B cell (primary cell): ENCODE measurements at regions not wholly inside any gene's neighbourhood (a gene's known extent, or its start where the extent isn't known, plus 50 kb on each side); places are given as distances from the start of the nearest gene placed in this dataset.

Source experiments
- ATAC-seq: fragments of 200-7000 bp; cut with Tn5 transposase; one replicate; pipeline ENCODE4 v1.10.0; 2021; ENCODE audit warnings: low read depth, mild to moderate bottlenecking, moderate number of reproducible peaks, moderate library complexity
- CTCF ChIA-PET: fragments of 350-600 bp; sonication (Branson Sonifier 250); formaldehyde crosslinking; loops from one replicate; lab custom pipeline; 2021; ENCODE audit warnings: antibody characterized with exemption, inconsistent platforms; lab: Charles Lee
- POLR2A ChIA-PET: fragments of 350-600 bp; sonication (Branson Sonifier 250); formaldehyde crosslinking; loops from one replicate; lab custom pipeline; 2021; ENCODE audit warnings: antibody characterized with exemption; lab: Charles Lee
- DNase-seq: peaks from one replicate; pipeline ENCODE4 v3.0.0; 2013
- H2AFZ ChIP-seq: 2 replicates; pipeline ENCODE4 v1.6.1; 2012; ENCODE audit warnings: mild to moderate bottlenecking, low read depth, low read length; ENCODE audit not compliant: insufficient read depth, poor library complexity, severe bottlenecking
- H3K27ac ChIP-seq, 2 donors: 1 replicate in 1 of 2; 2 replicates in 1 of 2; pipeline ENCODE4 v1.5.1; 2012 to 2013; ENCODE audit warnings: low read length in 2 of 2, mild to moderate bottlenecking in 2 of 2, moderate library complexity in 1 of 2
- H3K27me3 ChIP-seq, 4 experiments: fragments of 200-600 bp in 1 of 4; sonication (generic) in 1 of 4; replicated peaks in 1 of 4; 1 replicate in 2 of 4; 2 replicates in 2 of 4; pipeline versions ENCODE4 v1.6.1 to v1.7.0; 2013 to 2016; ENCODE audit warnings: low read length in 3 of 4, mild to moderate bottlenecking in 2 of 4, mixed read lengths in 1 of 4, moderate library complexity in 1 of 4; ENCODE audit not compliant: insufficient read depth in 4 of 4, control insufficient read depth in 3 of 4; ENCODE audit errors: control extremely low read depth in 1 of 4
- H3K36me3 ChIP-seq, 2 experiments: replicated peaks in 1 of 2; 1 replicate in 1 of 2; 2 replicates in 1 of 2; pipeline versions ENCODE4 v1.6.1 to v1.7.1; 2013; ENCODE audit warnings: low read length in 1 of 2; ENCODE audit not compliant: insufficient read depth in 2 of 2, control insufficient read depth in 1 of 2; ENCODE audit errors: control extremely low read depth in 1 of 2, extremely low read depth in 1 of 2
- H3K4me1 ChIP-seq, 2 donors: fragments of 200-600 bp in 1 of 2; sonication (generic) in 1 of 2; 1 replicate in 1 of 2; 2 replicates in 1 of 2; pipeline versions ENCODE4 v1.5.1 to v1.6.1; 2013 to 2017; ENCODE audit warnings: low read length in 2 of 2; ENCODE audit not compliant: control insufficient read depth in 2 of 2, insufficient read depth in 2 of 2
- H3K4me2 ChIP-seq: replicated peaks from 2 replicates; pipeline ENCODE3; 2012; ENCODE audit warnings: mild to moderate bottlenecking, low read depth, low read length; ENCODE audit not compliant: poor library complexity, severe bottlenecking
- H3K4me3 ChIP-seq, 5 experiments: fragments of 200-600 bp in 1 of 5; sonication (generic) in 1 of 5; 1 replicate in 3 of 5; 2 replicates in 2 of 5; pipeline versions ENCODE4 v1.5.1 to v1.7.0; 2011 to 2016; ENCODE audit warnings: low read length in 4 of 5, mild to moderate bottlenecking in 4 of 5, low read depth in 2 of 5, control low read depth in 1 of 5, moderate library complexity in 1 of 5; ENCODE audit not compliant: insufficient read depth in 1 of 5; ENCODE audit errors: control extremely low read depth in 1 of 5, extremely low read depth in 1 of 5
- H3K79me2 ChIP-seq: fragments of 200-600 bp; sonication (generic); one replicate; pipeline ENCODE4 v1.6.0; 2016; ENCODE audit warnings: low read length; ENCODE audit not compliant: control insufficient read depth, insufficient read depth
- H3K9ac ChIP-seq: fragments of 200-600 bp; sonication (generic); 2 replicates; pipeline ENCODE4 v1.6.1; 2017; ENCODE audit warnings: mild to moderate bottlenecking, low read length, moderate library complexity
- H3K9me3 ChIP-seq, 3 donors: one replicate each; pipeline versions ENCODE4 v1.6.1 to v1.7.1; 2013; ENCODE audit warnings: low read length in 2 of 3; ENCODE audit not compliant: control insufficient read depth in 2 of 3, insufficient read depth in 1 of 3; ENCODE audit errors: control extremely low read depth in 1 of 3
- H4K20me1 ChIP-seq: 2 replicates; pipeline ENCODE4 v1.6.0; 2012; ENCODE audit warnings: mild to moderate bottlenecking, low read length; ENCODE audit not compliant: insufficient read depth, control insufficient read depth, poor library complexity, severe bottlenecking
- H3K27ac Mint-ChIP-seq: one replicate; pipeline ENCODE4 v1.8.0; 2021; ENCODE audit warnings: mixed read lengths
- H3K27me3 Mint-ChIP-seq: one replicate; pipeline ENCODE4 v1.8.0; 2021; ENCODE audit warnings: mixed read lengths
- H3K4me1 Mint-ChIP-seq: one replicate; pipeline ENCODE4 v1.8.0; 2021; ENCODE audit warnings: mixed read lengths
- H3K4me3 Mint-ChIP-seq: one replicate; pipeline ENCODE4 v1.8.0; 2021; ENCODE audit warnings: mixed read lengths
- H3K9me3 Mint-ChIP-seq: one replicate; pipeline ENCODE4 v1.8.0; 2022; ENCODE audit warnings: mixed read lengths; ENCODE audit not compliant: insufficient read depth
- EZH2 ChIP-seq: IDR thresholded peaks from 2 replicates; pipeline ENCODE4 v1.6.1; 2012; ENCODE audit warnings: borderline replicate concordance, low read depth, mild to moderate bottlenecking, moderate library complexity, low read length; ENCODE audit not compliant: insufficient read depth, poor library complexity, severe bottlenecking
- WGBS: methylation state at CpG from one replicate; pipeline ENCODE4 v1.1.5; 2013; ENCODE audit warnings: missing lambda C conversion rate; ENCODE audit not compliant: insufficient coverage; 5-methylcytosine and 5-hydroxymethylcytosine counted together
- intact Hi-C: fragments of 100-400 bp; cut with micrococcal nuclease; formaldehyde crosslinking; loops from one replicate; pipeline ENCODE4 v1.10.0; 2022
- TF ChIP-seq, protein P1 (sequence below): fragments of 200-600 bp; IDR thresholded peaks from one replicate; pipeline ENCODE4 v1.8.0; 2022; ENCODE audit warnings: antibody characterized with exemption, mild to moderate bottlenecking

DNA sequence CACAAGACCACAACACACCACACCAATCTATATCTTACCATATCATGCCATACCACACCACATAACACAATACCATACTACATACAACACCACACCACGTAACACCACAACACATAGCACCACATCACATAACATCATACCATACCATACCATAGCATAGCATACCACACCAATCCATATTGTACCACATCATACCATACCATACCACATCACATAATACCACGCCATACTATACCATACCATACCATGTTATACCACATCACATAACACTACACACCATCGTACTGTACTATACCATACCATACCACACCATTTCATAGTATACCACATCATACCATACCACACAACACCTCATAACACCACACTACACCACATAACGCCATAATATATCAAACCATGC lies 335.2 kb upstream of the VWC2 start:
- POLR2A ChIA-PET, result no interaction called here
- ATAC-seq (no peak), DNase-seq (no peak)
- no peak for TF ChIP-seq EZH2
- TF ChIP-seq, protein P1, sequence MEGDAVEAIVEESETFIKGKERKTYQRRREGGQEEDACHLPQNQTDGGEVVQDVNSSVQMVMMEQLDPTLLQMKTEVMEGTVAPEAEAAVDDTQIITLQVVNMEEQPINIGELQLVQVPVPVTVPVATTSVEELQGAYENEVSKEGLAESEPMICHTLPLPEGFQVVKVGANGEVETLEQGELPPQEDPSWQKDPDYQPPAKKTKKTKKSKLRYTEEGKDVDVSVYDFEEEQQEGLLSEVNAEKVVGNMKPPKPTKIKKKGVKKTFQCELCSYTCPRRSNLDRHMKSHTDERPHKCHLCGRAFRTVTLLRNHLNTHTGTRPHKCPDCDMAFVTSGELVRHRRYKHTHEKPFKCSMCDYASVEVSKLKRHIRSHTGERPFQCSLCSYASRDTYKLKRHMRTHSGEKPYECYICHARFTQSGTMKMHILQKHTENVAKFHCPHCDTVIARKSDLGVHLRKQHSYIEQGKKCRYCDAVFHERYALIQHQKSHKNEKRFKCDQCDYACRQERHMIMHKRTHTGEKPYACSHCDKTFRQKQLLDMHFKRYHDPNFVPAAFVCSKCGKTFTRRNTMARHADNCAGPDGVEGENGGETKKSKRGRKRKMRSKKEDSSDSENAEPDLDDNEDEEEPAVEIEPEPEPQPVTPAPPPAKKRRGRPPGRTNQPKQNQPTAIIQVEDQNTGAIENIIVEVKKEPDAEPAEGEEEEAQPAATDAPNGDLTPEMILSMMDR, result no peak
- Histone ChIP-seq H2AFZ (no peak overlapping the region), H3K9me3 (no peaks in the 10 kb centered on the region), H4K20me1 (no peaks in the 10 kb centered on the region), H3K4me1 (no peaks in the 10 kb centered on the region), H3K27me3 (no peaks in the 10 kb centered on the region), H3K4me2 (no peak overlapping the region), H3K9ac (no peak overlapping the region), H3K79me2 (no peaks in the 10 kb centered on the region), H3K27ac (no peak overlapping the region), H3K36me3 (no peaks in the 10 kb centered on the region), H3K4me3 (no peak overlapping the region)
- H3K9me3 Mint-ChIP-seq, result no peaks in the 10 kb centered on the region
- H3K27ac Mint-ChIP-seq, result no peak overlapping the region
- CTCF ChIA-PET, result no interaction called here
- intact Hi-C loops, result no loop called here
- H3K4me1 Mint-ChIP-seq, result no peaks in the 10 kb centered on the region
- H3K4me3 Mint-ChIP-seq, result no peak overlapping the region
- WGBS, result 93% methylated on average over 3 of the region's 4 CpGs
- no peaks in the 10 kb centered on the region for H3K27me3 Mint-ChIP-seq

DNA sequence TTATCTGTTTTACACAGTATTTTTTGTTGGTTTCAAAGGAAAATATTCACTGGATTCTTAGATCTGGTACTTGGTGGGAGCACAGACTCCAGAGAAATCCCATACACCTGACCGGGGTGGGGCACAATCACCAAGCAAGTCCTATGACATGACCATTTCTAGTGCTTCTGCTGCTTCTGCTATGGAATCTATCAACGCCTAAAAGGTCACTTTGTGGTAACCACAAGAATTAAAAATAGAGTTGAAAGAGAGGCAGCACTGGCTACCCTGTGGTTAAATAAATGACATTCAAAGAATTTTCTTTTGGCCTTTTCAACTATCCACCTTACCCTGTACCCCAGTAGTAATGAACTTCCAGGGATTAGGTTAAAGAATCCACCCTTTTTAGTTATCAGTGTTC lies 329.9 kb upstream of the VWC2 start:
- H3K4me3 Mint-ChIP-seq, result no peak overlapping the region

More for the DNA sequence above, 329.9 kb upstream of the VWC2 start:
- H3K9ac ChIP-seq, result no peak overlapping the region
- Mint-ChIP-seq H3K9me3 (peaks cover 6% of the 10 kb centered on the region), H3K27ac (no peak overlapping the region), H3K27me3 (no peaks in the 10 kb centered on the region), H3K4me1 (no peaks in the 10 kb centered on the region)
- intact Hi-C loops, result no loop called here
- no CpG with 5 or more reads among the region's 2 CpGs for WGBS
- no peak overlapping the region for H3K4me3 ChIP-seq
- TF ChIP-seq EZH2, result no peak
- TF ChIP-seq, protein P1, result no peak
- no peak for ATAC-seq
- H3K4me1 ChIP-seq, result no peaks in the 10 kb centered on the region
- no peaks in the 10 kb centered on the region for H3K36me3 ChIP-seq
- H3K4me2 ChIP-seq, result no peak overlapping the region
- no peaks in the 10 kb centered on the region for H3K27me3 ChIP-seq
- ChIA-PET CTCF (no interaction called here), POLR2A (no interaction called here)
- peaks cover 0 to 4% (median 0%) of the 10 kb centered on the region in 3 donors for H3K9me3 ChIP-seq
- H4K20me1 ChIP-seq, result no peaks in the 10 kb centered on the region
- DNase-seq, result no peak
- no peaks in the 10 kb centered on the region for H3K79me2 ChIP-seq
- no peak overlapping the region for H3K27ac ChIP-seq
- no peak overlapping the region for H2AFZ ChIP-seq
